Activated naive CD4-positive, alpha-beta T cell treated with anti-CD3 and anti-CD28 coated beads for 36 hours (primary cell): ENCODE measurements at regions not wholly inside any gene's neighbourhood (a gene's known extent, or its start where the extent isn't known, plus 50 kb on each side); places are given as distances from the start of the nearest gene placed in this dataset.

Source experiments
- CTCF ChIA-PET: fragments of 350-600 bp; sonication (Branson Sonifier 250); formaldehyde crosslinking; loops from one replicate; lab custom pipeline; 2021; ENCODE audit warnings: antibody characterized with exemption; lab: Charles Lee
- DNase-seq: peaks from one replicate; pipeline ENCODE4 v3.0.0-alpha.2; 2020
- H3K27ac Mint-ChIP-seq: one replicate; pipeline ENCODE4 v1.8.0; 2021; ENCODE audit warnings: mild to moderate bottlenecking, mixed read lengths
- H3K27me3 Mint-ChIP-seq: one replicate; pipeline ENCODE4 v1.8.0; 2021; ENCODE audit warnings: low read depth, mixed read lengths
- H3K36me3 Mint-ChIP-seq: one replicate; pipeline ENCODE4 v1.8.0; 2021; ENCODE audit warnings: low read depth, mixed read lengths
- H3K4me1 Mint-ChIP-seq: one replicate; pipeline ENCODE4 v1.8.0; 2021; ENCODE audit warnings: low read depth, mixed read lengths
- H3K4me3 Mint-ChIP-seq: one replicate; pipeline ENCODE4 v1.8.0; 2021; ENCODE audit warnings: mild to moderate bottlenecking, moderate library complexity, mixed read lengths
- H3K9me3 Mint-ChIP-seq: one replicate; pipeline ENCODE4 v1.8.0; 2021; ENCODE audit warnings: mixed read lengths
- intact Hi-C: fragments of 100-400 bp; cut with micrococcal nuclease; formaldehyde crosslinking; loops from one replicate; pipeline ENCODE4 v1.15.1; 2023

- H3K36me3 Mint-ChIP-seq = no peaks in the 10 kb centered on the region
- intact Hi-C loops = no loop called here
Observed at GRCh38 chr18:78232196-78232595, 747.4 kb upstream of the SALL3 start.

GRCh38 chr18:78237864-78238263 is 741.8 kb upstream of the SALL3 start:
- H3K4me3 Mint-ChIP-seq = no peak overlapping the region

More at GRCh38 chr18:78232196-78232595, 747.4 kb upstream of the SALL3 start:
- Mint-ChIP-seq H3K27me3 (peaks cover 2% of the 10 kb centered on the region), H3K4me1 (no peaks in the 10 kb centered on the region), H3K4me3 (no peak overlapping the region), H3K9me3 (peaks cover 4% of the 10 kb centered on the region), H3K27ac (no peak overlapping the region)
- no peak for DNase-seq
- CTCF ChIA-PET = no interaction called here

DNA sequence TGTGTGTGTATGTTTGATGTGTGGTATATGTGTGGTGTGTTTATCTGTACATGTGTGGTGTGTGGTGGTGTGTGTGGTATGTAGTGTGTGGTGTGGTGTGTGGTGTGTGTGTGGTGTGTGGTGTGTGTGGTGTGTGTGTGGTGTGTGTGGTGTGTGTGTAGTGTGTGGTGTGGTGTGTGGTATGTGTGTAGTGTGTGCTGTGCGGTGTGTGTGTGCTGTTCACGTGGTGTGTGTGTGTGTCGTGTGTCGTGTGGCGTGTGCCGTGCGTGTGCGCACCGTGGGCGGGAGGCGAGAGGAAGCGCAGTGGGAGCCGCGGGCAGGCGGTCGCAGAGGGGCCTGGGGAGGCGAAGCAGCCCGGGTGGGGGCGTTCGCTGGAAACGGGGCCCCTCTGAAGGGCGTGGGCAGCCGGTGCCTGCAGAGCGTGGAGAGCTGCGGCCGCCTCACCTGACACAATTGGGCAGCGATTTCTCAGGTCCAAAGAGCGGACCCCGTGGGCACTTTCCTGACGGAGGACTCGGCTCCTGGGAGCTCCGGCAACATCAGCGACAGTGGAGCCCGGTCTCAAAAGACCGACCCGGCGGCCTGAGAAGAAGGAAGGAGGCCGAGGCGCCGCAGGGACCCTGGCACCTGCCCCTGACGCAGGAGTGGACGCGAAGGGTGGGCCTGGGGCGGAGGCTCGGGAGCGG is 741.1 kb upstream of the SALL3 start:
- no peak for DNase-seq
- H3K4me3 Mint-ChIP-seq = no peak overlapping the region
- no peaks in the 10 kb centered on the region for H3K27me3 Mint-ChIP-seq
- intact Hi-C loops = no loop called here
- H3K4me1 Mint-ChIP-seq = no peaks in the 10 kb centered on the region
- CTCF ChIA-PET = no interaction called here
- peaks cover 4% of the 10 kb centered on the region for H3K9me3 Mint-ChIP-seq
- no peaks in the 10 kb centered on the region for H3K36me3 Mint-ChIP-seq
- no peak overlapping the region for H3K27ac Mint-ChIP-seq

More at GRCh38 chr18:78237864-78238263, 741.8 kb upstream of the SALL3 start:
- H3K4me1 Mint-ChIP-seq = no peaks in the 10 kb centered on the region
- no peaks in the 10 kb centered on the region for H3K36me3 Mint-ChIP-seq
- intact Hi-C loops = no loop called here
- DNase-seq = no peak
- peaks cover 4% of the 10 kb centered on the region for H3K9me3 Mint-ChIP-seq
- H3K27me3 Mint-ChIP-seq = no peaks in the 10 kb centered on the region
- H3K27ac Mint-ChIP-seq = no peak overlapping the region
- CTCF ChIA-PET = no interaction called here

- H3K9me3 Mint-ChIP-seq = peaks cover 4% of the 10 kb centered on the region
- no peaks in the 10 kb centered on the region for H3K36me3 Mint-ChIP-seq
- intact Hi-C loops = no loop called here
- H3K27me3 Mint-ChIP-seq = no peaks in the 10 kb centered on the region
- no peak overlapping the region for H3K4me3 Mint-ChIP-seq
- DNase-seq = no peak
- no peaks in the 10 kb centered on the region for H3K4me1 Mint-ChIP-seq
- H3K27ac Mint-ChIP-seq = no peak overlapping the region
- CTCF ChIA-PET = no interaction called here
Observed at GRCh38 chr18:78239090-78239457, 740.5 kb upstream of the SALL3 start.

- Mint-ChIP-seq H3K4me1 (no peaks in the 10 kb centered on the region), H3K36me3 (no peaks in the 10 kb centered on the region), H3K4me3 (no peak overlapping the region), H3K27me3 (no peaks in the 10 kb centered on the region), H3K9me3 (peaks cover 4% of the 10 kb centered on the region), H3K27ac (no peak overlapping the region)
- no peak for DNase-seq
- intact Hi-C loops = no loop called here
- CTCF ChIA-PET = no interaction called here
Observed at GRCh38 chr18:78240101-78240500, 739.5 kb upstream of the SALL3 start.

DNA sequence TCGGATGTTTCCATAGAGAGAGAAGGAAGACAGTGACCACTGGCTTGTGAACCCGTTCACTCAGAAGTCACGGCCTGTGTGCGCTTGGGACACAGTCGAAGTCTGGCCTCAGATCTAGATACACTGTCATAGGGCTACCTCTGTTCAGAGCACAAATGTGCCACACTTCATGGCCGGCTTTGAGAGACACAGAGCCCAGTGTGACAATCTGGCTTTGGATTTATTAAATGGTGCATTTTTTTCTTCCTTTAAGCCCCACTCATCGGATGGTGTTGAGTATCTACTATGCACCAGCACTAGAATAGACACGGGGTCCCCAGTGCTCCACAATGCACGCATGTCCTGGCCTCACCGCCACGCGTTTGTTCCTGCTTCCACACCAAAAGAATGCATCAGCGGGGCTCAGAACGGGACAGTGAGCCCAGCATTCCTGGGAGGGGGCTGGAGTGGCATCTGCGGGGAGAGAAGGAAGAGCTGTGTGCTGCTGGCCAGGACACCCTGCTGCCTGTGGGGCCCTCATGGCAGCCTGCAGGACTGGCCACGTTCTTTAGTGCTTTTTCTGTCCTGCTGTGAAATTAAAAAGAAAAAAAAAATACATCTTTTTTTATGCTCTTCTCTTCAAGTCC is 738.9 kb upstream of the SALL3 start:
- H3K27me3 Mint-ChIP-seq = no peaks in the 10 kb centered on the region
- H3K4me1 Mint-ChIP-seq = no peaks in the 10 kb centered on the region
- intact Hi-C loops = no loop called here
- DNase-seq = no peak
- peaks cover 4% of the 10 kb centered on the region for H3K9me3 Mint-ChIP-seq
- H3K27ac Mint-ChIP-seq = no peak overlapping the region
- no peak overlapping the region for H3K4me3 Mint-ChIP-seq
- CTCF ChIA-PET = no interaction called here
- H3K36me3 Mint-ChIP-seq = no peaks in the 10 kb centered on the region

- Mint-ChIP-seq H3K4me3 (no peak overlapping the region), H3K27me3 (no peaks in the 10 kb centered on the region), H3K9me3 (peaks cover 4% of the 10 kb centered on the region), H3K4me1 (no peaks in the 10 kb centered on the region), H3K36me3 (no peaks in the 10 kb centered on the region), H3K27ac (no peak overlapping the region)
- CTCF ChIA-PET = no interaction called here
- DNase-seq = no peak
- intact Hi-C loops = no loop called here
Observed at GRCh38 chr18:78241535-78242253, 737.9 kb upstream of the SALL3 start.

GRCh38 chr18:78242254-78242643 is 737.4 kb upstream of the SALL3 start:
- H3K36me3 Mint-ChIP-seq = no peaks in the 10 kb centered on the region
- CTCF ChIA-PET = no interaction called here
- H3K9me3 Mint-ChIP-seq = peaks cover 4% of the 10 kb centered on the region
- intact Hi-C loops = no loop called here
- no peak overlapping the region for H3K27ac Mint-ChIP-seq
- no peak for DNase-seq
- no peaks in the 10 kb centered on the region for H3K27me3 Mint-ChIP-seq
- no peak overlapping the region for H3K4me3 Mint-ChIP-seq
- H3K4me1 Mint-ChIP-seq = no peaks in the 10 kb centered on the region

GRCh38 chr18:78242806-78243205 is 736.8 kb upstream of the SALL3 start:
- intact Hi-C loops = no loop called here
- DNase-seq = no peak
- H3K4me3 Mint-ChIP-seq = no peak overlapping the region
- H3K36me3 Mint-ChIP-seq = no peaks in the 10 kb centered on the region
- CTCF ChIA-PET = no interaction called here
- H3K27me3 Mint-ChIP-seq = no peaks in the 10 kb centered on the region
- no peak overlapping the region for H3K27ac Mint-ChIP-seq
- H3K4me1 Mint-ChIP-seq = no peaks in the 10 kb centered on the region
- H3K9me3 Mint-ChIP-seq = peaks cover 4% of the 10 kb centered on the region

- CTCF ChIA-PET = no interaction called here
- DNase-seq = no peak
- no peaks in the 10 kb centered on the region for H3K27me3 Mint-ChIP-seq
- intact Hi-C loops = no loop called here
- H3K4me3 Mint-ChIP-seq = no peak overlapping the region
- H3K4me1 Mint-ChIP-seq = no peaks in the 10 kb centered on the region
- no peaks in the 10 kb centered on the region for H3K9me3 Mint-ChIP-seq
- H3K36me3 Mint-ChIP-seq = no peaks in the 10 kb centered on the region
- no peak overlapping the region for H3K27ac Mint-ChIP-seq
Observed at GRCh38 chr18:78244779-78245178, 734.8 kb upstream of the SALL3 start.

- no peaks in the 10 kb centered on the region for H3K4me1 Mint-ChIP-seq
- intact Hi-C loops = no loop called here
Observed at GRCh38 chr18:78245451-78245850, 734.2 kb upstream of the SALL3 start.

DNA sequence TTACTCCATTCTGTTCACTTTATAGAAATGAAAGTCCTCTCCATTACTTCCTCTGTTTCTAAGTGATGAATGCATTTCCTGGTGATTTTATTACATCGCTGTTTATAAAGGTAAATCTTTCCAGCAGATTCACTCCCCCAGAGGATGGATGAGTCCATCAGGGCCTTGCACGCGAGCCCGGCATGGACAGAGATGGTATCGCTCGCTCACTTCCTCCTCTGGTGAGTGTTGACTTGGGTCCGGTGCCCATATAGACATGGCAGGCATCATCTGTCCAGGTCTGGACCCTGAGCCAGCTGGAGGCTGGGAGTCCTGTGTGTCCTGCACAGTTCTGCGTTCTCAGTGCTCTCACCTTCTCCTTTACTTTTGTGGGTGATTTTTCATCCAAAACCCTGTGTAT is 733.6 kb upstream of the SALL3 start:
- no peaks in the 10 kb centered on the region for H3K27me3 Mint-ChIP-seq
- H3K36me3 Mint-ChIP-seq = no peaks in the 10 kb centered on the region
- DNase-seq = no peak
- H3K4me1 Mint-ChIP-seq = no peaks in the 10 kb centered on the region
- H3K9me3 Mint-ChIP-seq = no peaks in the 10 kb centered on the region
- no peak overlapping the region for H3K4me3 Mint-ChIP-seq
- no peak overlapping the region for H3K27ac Mint-ChIP-seq
- CTCF ChIA-PET = no interaction called here
- intact Hi-C loops = no loop called here

More at GRCh38 chr18:78245451-78245850, 734.2 kb upstream of the SALL3 start:
- CTCF ChIA-PET = no interaction called here
- Mint-ChIP-seq H3K36me3 (no peaks in the 10 kb centered on the region), H3K27me3 (no peaks in the 10 kb centered on the region), H3K4me3 (no peak overlapping the region), H3K27ac (no peak overlapping the region), H3K9me3 (no peaks in the 10 kb centered on the region)
- DNase-seq = no peak

DNA sequence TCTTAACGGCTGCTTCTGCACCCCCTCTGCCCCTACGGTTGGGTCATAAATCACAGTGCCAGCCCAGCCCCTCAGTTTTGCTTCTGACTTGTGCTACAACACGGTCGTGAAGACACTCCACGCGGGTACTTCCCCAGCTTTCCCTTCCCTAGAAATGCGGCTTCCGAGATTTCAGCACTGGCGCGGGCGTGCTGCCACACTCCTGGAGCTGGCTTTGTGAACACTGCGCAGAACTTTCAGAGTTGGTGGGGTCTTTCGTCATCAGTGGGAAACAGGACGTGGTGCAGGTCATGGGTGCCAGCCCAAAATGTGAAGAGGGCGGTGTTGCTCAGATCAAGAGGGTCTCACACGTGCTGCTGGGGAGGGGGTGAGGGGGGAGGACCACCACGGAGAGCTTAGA is 733.0 kb upstream of the SALL3 start:
- Mint-ChIP-seq H3K4me1 (no peaks in the 10 kb centered on the region), H3K36me3 (no peaks in the 10 kb centered on the region), H3K27ac (no peak overlapping the region), H3K27me3 (no peaks in the 10 kb centered on the region), H3K4me3 (no peak overlapping the region), H3K9me3 (no peaks in the 10 kb centered on the region)
- CTCF ChIA-PET = no interaction called here
- intact Hi-C loops = no loop called here
- DNase-seq = no peak
